Coronary artery (tissue), 2 donors: ENCODE measurements at regions not wholly inside any gene's neighbourhood (a gene's known extent, or its start where the extent isn't known, plus 50 kb on each side); places are given as distances from the start of the nearest gene placed in this dataset.
"Not testable (repeated sequence)": the region's sequence is repeated elsewhere in the genome, so short reads cannot be mapped to it uniquely, and the experiment has no call there.

Experiments used
- DNase-seq: peaks from one replicate; pipeline ENCODE4 v3.0.0-alpha.2; 2017; ENCODE audit warnings: low spot score
- H3K27ac ChIP-seq, 2 donors: fragments of 200-600 bp; sonication (generic); one replicate each; pipeline ENCODE4 v1.5.1; 2016 to 2019
- H3K4me3 ChIP-seq: fragments of 200-600 bp; sonication (generic); 2 replicates; pipeline ENCODE4 v1.5.1; 2016; ENCODE audit warnings: mild to moderate bottlenecking, moderate library complexity
- TF ChIP-seq, protein P1 (sequence below): fragments of 200-600 bp; sonication (generic); IDR thresholded peaks from one replicate; pipeline ENCODE4 v1.5.1; 2019; ENCODE audit warnings: antibody characterized with exemption

DNA sequence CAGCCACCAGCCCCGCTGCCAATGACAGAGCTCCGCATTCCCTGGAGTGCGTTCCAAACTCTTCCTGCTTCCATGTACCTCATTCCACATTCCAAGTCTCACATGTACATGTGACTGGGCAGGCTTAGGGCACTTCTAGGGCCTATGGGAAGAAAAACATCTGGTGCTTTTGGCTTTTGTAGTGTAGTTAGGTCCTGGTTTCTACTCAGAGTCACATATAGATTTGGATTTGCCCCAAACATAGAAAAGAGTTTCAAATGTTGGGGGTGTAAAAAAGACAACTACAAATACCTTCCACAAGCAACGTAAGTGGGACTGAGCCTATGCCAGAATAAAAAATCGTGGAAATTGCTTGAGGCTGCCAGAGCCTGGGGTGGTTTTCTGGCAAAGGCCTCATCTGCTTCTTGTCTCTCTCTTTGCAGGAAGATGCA, 84.1 kb downstream of the ZNF467 start:
- Histone ChIP-seq H3K27ac (no peak overlapping the region), H3K4me3 (no peak overlapping the region)
- TF ChIP-seq, protein P1, sequence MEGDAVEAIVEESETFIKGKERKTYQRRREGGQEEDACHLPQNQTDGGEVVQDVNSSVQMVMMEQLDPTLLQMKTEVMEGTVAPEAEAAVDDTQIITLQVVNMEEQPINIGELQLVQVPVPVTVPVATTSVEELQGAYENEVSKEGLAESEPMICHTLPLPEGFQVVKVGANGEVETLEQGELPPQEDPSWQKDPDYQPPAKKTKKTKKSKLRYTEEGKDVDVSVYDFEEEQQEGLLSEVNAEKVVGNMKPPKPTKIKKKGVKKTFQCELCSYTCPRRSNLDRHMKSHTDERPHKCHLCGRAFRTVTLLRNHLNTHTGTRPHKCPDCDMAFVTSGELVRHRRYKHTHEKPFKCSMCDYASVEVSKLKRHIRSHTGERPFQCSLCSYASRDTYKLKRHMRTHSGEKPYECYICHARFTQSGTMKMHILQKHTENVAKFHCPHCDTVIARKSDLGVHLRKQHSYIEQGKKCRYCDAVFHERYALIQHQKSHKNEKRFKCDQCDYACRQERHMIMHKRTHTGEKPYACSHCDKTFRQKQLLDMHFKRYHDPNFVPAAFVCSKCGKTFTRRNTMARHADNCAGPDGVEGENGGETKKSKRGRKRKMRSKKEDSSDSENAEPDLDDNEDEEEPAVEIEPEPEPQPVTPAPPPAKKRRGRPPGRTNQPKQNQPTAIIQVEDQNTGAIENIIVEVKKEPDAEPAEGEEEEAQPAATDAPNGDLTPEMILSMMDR, result no peak
- no peak for DNase-seq

- TF ChIP-seq, protein P1, result no peak
- no peak overlapping the region for H3K4me3 ChIP-seq
- no peak for DNase-seq
- no peak overlapping the region for H3K27ac ChIP-seq
Measured at GRCh38 chr7:149688836-149689235, 84.6 kb downstream of the ZNF467 start.

GRCh38 chr7:149687820-149688219, 85.6 kb downstream of the ZNF467 start:
- H3K27ac ChIP-seq, H3K4me3 ChIP-seq, DNase-seq: not testable (repeated sequence)

DNA sequence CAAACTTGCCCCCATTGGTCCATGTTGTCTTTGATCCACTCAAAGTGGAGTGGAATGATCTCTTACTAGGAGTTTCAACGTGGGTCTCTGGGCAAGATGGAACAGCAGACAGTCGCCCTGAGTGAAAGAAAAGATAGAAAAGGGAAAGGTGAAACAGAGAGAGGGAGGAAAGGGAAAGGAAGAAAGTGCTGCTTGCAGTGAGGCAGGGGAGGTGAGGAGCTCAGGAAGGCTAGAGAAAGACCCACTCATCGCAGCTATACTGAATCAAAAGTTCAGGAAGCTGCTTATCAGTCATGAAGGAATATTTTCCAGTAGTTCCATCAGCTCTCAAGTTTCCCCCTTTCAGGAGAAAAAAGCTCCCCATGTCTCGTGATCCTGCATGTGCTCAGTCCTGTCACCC, 86.9 kb downstream of the ZNF467 start:
- no peak for DNase-seq
- H3K4me3 ChIP-seq, result no peak overlapping the region
- TF ChIP-seq, protein P1, result no peak

DNA sequence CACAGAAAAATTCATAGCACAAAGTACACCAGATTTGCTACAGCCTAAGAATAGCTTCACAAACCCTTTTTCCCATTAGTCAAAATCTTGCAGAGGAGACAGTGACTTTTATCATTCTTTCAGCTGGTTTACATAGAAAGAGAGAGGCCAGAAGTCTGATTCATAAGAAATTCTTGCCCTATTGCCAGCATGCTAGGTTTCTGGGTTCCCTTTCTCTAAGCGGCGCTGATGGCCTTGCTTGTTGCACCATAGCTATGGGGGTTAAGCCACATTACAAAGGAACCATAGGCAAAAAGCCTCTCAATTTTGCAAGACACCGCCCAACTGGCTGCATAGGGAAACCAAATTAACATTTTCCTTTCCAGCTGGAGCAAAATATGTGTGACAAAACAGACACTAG, 87.4 kb downstream of the ZNF467 start:
- no peak overlapping the region for H3K27ac ChIP-seq
- TF ChIP-seq, protein P1, result no peak

More for the DNA sequence above, 86.9 kb downstream of the ZNF467 start:
- H3K27ac ChIP-seq, result no peak overlapping the region

DNA sequence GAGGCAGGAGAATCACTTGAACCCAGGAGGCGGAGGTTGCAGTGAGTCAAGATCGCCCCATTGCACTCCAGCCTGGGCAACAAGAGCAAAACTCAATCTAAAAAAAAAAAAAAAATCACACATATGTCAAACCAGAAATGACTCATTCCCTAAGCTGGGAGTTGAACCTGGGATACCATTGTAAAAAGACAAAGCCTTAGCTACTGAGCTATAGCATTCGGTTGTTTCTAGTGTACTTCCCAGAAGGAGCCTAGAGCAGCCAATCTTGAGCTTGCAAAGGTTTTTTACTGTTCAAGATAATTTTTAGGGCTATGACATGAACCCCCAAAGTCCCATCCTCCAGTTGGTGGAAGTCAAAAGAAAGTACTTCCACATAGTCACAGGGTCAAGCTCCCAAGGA, 87.9 kb downstream of the ZNF467 start:
- no peak overlapping the region for H3K27ac ChIP-seq
- TF ChIP-seq, protein P1, result no peak
- no peak overlapping the region for H3K4me3 ChIP-seq
- no peak for DNase-seq

More for the DNA sequence above, 87.4 kb downstream of the ZNF467 start:
- DNase-seq, result no peak
- no peak overlapping the region for H3K4me3 ChIP-seq

DNA sequence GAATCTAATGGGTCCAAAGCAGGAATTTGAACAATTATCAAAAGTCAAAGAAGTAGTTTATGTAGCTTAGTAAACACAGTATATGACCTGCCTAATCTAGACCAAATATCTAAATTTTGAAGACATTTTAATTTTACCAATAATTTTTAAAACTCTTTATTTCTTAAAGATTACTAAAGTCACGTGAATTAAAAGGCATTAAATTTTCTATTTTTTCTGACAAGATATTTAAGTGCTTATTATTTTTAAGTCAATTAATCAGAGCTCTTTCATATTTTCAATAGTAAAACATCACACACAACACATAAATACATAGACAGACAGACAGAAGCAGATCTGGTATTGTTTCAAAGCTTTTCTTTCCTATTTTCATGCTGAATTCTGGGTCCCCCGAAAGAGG, 89.5 kb downstream of the ZNF467 start:
- Histone ChIP-seq H3K4me3 (no peak overlapping the region), H3K27ac (no peak overlapping the region)
- DNase-seq, result no peak
- TF ChIP-seq, protein P1, result no peak

GRCh38 chr7:149683181-149683580, 90.2 kb downstream of the ZNF467 start:
- TF ChIP-seq, protein P1, result no peak
- no peak overlapping the region for H3K27ac ChIP-seq
- DNase-seq, result no peak
- H3K4me3 ChIP-seq, result no peak overlapping the region
